Activated CD4-positive, alpha-beta T cell treated with anti-CD3 and anti-CD28 coated beads, Interleukin-2, amount 50 U/mL, for 48 hours (primary cell): ENCODE measurements at regions not wholly inside any gene's neighbourhood (a gene's known extent, or its start where the extent isn't known, plus 50 kb on each side); places are given as distances from the start of the nearest gene placed in this dataset.

ENCODE experiments used
- DNase-seq, 2 experiments: peaks; one replicate each; pipeline ENCODE4 v3.0.0-alpha.2; 2020

DNA sequence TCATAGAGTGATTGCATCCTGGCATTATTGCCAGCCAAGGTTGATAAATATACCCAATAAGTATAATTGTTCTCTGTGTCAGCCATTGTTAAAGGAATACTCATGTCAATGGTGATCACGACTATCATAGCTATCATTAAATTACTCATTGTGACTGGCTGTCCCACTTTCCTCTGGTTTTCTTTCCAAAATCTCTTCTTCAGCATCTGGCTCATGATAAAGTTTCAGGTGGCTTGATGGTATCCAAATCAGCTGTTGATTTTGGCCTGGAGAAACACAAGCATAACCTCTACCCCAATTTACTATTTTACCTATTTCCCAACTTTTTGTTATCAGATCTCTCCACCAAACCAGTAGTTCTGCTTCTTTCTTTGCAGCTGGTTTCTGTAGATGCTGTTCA, 67.1 kb upstream of the SPIN2A start:
- DNase-seq = no peak

DNA sequence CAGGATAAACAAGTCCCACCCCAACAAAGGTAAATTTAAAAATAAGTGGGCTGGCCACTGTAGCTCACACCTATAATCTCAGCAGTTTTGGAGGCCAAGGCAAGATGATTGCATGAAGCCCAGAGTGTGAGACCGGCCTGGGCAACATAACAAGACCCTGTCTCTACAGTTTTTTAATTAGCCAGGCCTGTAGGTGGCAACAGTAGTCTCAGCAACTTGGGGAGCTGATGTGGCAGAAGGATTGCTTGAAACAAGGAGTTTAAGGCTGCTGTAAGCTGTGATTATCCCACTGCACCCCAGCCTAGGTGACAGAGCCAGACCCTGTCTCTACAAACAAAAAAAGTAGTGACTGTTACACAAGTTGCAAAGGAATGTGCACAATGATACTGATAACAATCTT, 74.6 kb upstream of the FAAH2 start:
- no peak for DNase-seq

DNA sequence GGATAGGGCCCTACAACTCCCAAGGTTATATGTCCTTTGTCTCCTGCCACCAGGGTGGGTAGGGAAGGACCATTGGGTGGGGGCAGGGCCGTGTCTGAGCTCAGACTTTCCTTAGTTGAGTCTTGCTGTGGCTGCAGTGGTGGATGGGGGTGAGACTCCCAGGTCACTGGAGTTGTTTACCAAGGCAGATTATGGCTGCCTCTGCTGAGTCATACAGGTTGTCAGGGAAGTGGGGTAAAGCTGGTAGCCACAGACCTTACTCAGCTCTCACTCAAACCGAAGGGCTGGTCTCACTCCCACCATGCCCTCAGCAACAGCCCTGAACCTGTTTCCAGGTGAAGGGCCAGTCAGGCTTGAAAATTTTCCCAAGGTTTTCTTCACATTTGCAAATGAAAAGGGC, 58.8 kb upstream of the FAAH2 start:
- DNase-seq = peak in 1 of 2 experiments; percentile 14

DNA sequence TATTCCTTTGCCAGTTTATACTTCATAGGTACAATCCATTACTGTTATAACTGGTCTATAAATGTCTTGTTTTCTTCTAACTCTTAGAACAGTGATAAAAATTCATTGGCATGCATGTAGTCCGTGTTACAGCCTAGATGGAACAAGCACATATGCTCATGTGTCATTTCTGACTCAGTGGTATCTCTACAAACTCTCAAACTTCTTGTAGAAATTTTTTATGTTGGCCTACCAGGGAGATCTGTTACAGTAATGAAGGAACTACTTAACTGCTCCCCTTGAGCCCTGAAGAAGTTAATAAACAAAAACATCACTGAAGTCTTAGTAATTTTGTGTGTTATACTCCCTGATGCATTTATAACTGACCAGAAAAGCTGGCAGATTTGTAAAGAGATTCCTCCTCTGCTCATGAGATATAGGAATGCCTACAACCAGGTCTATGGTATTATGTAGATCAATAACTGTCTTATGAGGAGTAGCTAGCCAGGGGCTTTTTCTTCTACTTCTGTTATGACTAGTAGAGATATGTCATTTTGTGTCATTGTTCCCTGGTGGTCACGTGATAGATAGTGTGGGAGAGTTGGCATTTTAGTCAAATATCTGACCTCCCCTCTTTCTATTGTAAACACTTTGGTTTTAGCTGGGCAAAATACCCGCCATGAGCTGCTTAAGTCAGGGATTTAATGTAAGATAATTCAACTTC, 53.7 kb upstream of the FAAH2 start:
- DNase-seq = no peak
